Occipital lobe (tissue), 1 donor: ENCODE measurements at regions not wholly inside any gene's neighbourhood (a gene's known extent, or its start where the extent isn't known, plus 50 kb on each side); places are given as distances from the start of the nearest gene placed in this dataset.

Experiments
- DNase-seq: peaks from one replicate; lab custom pipeline; 2025; lab: John Stamatoyannopoulos, UW

GRCh38 chr4:167290678-167291077 is 56.4 kb upstream of the SPOCK3 start:
- DNase-seq, result no peak

DNA sequence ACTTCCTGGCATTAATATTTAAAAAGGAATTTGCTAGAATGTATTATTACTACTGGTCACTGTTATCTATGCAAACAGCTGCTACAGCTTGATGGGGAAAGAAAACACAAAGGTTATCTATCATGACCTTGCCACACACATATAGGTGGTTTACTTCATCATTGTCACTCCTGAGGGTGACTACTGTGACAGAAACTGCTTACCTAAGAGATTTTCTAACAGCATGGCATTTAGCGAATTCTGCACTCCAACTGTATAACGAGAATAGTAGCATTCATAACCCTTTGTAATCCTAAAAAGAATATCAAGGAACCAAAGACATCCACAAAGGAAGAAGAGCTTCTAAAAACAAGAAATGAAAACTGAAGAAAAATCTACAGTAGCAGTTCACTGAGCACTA is 74.6 kb upstream of the SPOCK3 start:
- DNase-seq, result no peak

DNA sequence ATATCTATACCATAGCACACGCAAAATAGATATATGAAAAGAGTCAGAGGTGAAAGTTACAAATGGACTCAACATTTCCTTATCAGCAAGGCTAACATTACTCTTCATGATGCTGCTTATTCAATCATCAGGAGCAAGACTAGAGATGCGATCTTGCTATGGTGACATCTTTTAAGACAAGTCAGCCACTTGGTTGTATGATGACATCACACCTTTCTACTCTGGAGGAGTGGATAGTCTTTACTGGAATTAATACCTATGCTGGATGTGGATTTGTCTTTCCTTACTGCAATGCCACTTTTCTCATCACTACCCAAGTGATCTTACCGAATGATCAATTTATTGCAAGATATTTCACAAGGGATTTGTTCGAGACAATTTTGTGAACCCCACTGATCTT is 87.0 kb upstream of the SPOCK3 start:
- no peak for DNase-seq

GRCh38 chr4:167339781-167340180 is 105.5 kb upstream of the SPOCK3 start:
- no peak for DNase-seq

DNA sequence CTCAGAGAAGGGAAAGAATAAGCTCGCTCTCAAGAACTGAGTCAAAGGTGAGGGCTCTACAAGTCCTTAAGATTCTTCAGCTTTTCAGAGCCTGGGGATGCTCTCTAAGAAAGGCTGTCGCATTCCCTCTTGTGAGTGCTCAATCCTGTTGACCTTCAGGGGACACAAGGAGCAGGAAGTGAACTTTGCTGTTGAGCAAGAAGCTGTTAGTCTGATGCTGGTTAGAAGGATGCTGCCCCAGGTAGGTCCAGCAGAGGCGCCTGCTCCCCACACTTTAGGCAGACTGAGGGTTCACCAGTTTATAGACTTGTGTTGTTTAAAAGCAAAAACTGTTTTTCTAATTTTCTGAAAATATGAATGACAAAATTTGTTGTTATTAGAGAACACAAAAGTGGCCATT is 125.4 kb upstream of the SPOCK3 start:
- DNase-seq, result no peak

DNA sequence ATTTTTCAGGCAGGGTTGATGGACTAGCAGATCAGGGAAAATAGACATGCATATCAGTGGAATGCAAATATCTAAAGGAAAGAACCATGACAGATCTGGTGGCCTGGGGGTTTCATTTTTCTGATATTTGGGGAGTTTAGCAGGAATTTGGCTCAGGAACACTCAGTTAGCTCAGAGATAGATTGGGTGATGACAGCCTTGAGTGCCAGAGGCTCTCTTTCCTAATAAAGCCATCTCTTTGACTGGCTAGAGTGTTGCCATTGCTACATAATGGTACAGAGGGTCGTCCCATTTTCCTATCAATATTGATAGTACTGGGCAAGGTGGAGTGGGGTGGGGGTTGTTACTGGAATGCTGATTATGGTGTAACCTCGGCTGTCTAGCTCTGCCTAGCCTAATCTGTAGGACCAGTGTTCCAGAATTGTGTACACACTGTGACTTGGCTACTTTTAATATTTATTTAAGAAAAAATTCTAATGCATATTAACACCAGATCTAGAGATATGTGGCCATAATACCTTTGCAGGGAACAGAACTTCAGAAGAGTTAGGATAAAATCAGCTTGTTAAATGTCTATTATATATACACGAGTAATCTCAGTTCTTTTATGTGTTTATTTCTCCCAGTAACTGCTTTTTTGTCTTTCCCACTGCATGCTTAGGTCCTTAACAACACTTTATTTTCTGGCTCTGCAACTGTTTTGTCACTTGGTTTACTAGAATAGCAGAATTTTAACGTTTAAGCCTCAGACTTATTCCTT is 145.0 kb upstream of the SPOCK3 start:
- no peak for DNase-seq

GRCh38 chr4:167380964-167381363 is 146.7 kb upstream of the SPOCK3 start:
- no peak for DNase-seq

DNA sequence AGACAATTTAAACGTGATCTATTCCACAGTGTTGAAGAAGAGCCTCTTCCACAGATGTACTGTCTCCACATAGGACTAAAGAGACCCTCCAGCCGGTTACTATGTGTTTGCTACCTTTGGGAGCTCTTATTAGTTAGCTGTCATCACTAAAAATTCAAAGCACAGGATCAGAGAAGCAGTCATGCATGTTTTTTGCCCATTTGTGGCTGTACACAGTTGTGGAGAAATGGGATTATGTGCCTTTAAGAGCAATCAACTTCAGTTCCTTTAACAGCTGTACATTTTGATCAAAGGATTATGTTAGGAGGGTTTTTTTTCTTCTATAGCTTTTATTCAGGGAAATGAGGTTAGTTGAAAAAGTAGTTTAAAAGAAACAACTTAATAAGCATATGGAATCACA is 149.0 kb upstream of the SPOCK3 start:
- DNase-seq, result no peak

- no peak for DNase-seq
These were observed 163.3 kb upstream of the SPOCK3 start for GRCh38 chr4:167397586-167397985.

- no peak for DNase-seq
These were observed 164.9 kb upstream of the SPOCK3 start for GRCh38 chr4:167399201-167399600.

DNA sequence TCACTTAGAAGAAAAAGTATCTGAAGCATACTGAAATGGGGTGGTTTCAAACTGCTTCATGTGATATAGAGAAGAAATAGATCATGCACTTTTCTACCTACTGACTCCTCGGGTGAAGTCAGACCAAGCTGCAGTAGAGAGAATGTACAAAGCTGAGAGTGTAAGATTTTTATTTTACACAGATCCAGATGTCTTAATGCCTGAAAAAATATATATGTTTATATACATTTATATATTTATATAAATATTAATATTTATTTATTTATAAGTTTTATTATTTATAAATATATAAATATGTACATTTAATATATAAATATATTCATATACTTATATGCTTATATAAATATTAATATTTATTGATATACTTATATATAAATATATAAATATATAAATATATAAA is 171.9 kb upstream of the SPOCK3 start:
- DNase-seq, result no peak

DNA sequence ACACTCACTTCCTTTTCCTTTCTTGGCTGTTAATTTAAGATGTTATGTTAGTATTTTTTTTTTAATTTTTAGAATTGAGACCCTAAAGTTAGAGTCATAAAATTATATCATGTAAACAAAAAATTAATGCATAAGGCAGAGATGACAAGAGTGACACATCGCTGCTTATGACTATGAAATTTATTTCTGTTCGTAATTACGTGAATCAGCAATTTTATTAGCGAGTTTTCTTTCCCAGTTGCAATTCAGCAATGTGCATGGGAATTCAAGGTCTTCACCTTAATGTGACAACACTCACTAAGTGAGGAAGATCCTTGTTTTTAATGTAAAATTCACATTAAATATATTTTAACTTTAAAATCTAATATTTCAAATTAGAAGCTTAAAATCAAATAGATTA is 181.2 kb upstream of the SPOCK3 start:
- DNase-seq, result no peak

GRCh38 chr4:167419468-167420140 is 185.3 kb upstream of the SPOCK3 start:
- no peak for DNase-seq

GRCh38 chr4:167421201-167421600 is 186.9 kb upstream of the SPOCK3 start:
- DNase-seq, result no peak

DNA sequence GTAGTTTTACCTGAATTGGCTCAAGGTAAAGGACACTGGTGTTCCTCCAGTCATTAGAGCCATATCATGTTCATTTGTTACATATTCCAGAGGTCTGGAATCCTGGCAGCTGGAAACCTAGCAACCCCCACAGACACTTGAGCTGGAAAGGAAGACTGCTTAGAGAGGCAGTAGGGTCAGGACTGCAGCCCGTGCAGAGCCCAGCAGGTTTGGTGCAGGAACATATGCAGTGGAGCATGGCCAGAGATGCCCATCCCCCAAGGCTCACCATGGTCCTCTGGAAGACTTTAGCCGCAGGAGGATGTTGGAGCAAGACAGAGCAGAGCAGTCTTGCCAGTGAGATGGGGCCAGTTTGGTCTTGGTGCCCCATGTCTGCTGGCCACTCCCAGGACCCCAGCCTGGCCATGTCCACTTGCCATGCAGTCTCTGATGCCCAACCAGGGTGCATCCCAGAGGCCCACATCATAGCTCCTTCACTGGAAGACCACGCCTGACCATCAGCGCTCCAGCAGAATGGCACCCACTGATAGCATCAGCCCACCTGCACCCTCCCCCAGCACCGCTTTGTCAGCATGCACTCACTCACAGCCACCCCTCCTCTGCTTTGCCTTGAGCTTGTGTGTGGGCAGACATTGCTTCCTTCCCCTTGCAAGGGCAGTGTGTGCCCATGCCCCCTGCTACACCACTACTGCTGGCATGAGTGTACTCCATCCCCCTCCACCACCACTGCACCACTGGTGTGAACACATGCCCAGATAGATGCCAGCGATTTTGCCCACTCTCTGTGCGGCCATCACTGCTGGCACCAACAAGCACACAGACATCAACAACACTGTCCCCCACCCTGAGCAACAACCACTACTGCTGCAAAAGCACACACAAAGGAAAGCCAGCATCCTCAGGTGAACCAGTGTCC is 190.3 kb upstream of the SPOCK3 start:
- no peak for DNase-seq

DNA sequence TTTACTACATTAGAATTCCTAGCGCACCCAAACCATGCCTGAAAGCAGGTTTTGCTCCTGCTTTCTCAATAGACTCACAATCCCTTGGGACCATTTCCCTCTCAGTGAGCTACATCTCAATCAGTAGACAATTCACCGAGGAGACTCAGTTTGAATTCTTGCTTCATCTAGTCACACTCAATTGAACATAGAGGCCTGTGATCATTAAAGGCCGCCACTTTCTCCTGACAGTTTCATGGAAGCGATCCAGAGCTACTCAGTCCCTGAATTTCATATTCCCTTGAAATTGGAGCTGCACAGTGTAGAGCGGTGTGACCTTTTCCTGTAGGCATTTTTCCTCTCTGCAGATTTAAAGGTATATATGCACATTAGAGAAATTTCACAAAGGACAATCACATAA is 193.9 kb upstream of the SPOCK3 start:
- no peak for DNase-seq

GRCh38 chr4:167431371-167431770 is 197.1 kb upstream of the SPOCK3 start:
- DNase-seq, result no peak

DNA sequence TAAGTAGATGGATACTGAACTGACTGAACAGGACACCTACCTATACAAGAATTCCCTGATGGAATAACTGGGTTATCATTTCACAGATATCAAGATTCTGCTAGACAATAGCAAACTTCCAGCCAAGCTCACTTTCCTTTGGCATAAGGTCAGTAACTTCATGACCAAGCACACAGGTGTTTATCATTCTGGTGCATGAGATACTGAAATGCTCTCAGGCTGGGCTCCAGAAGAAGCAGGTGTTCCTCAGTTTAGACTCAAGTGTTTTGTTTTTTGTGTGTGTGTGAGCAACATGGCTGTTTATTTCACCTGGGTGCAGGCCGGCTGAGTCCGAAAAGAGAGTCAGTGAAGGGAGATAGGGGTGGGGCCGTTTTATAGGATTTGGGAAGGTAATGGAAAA is 201.5 kb upstream of the SPOCK3 start:
- DNase-seq, result no peak

- DNase-seq, result no peak
These were observed 209.5 kb upstream of the SPOCK3 start for GRCh38 chr4:167443841-167444240.

- DNase-seq, result no peak
These were observed 218.7 kb upstream of the SPOCK3 start for GRCh38 chr4:167452922-167453430.

GRCh38 chr4:167456619-167457018 is 222.3 kb upstream of the SPOCK3 start:
- no peak for DNase-seq

- no peak for DNase-seq
These were observed 235.1 kb upstream of the SPOCK3 start for GRCh38 chr4:167469436-167469835.
